SK-N-DZ (cell line): ENCODE measurements at regions not wholly inside any gene's neighbourhood (a gene's known extent, or its start where the extent isn't known, plus 50 kb on each side); places are given as distances from the start of the nearest gene placed in this dataset.
A peak's percentile ranks its signal among the peaks of the same experiment; 100 is the strongest.

Experiments
- DNase-seq: peaks from one replicate; pipeline ENCODE4 v3.0.0-alpha.2; 2015; ENCODE audit warnings: low spot score

DNA sequence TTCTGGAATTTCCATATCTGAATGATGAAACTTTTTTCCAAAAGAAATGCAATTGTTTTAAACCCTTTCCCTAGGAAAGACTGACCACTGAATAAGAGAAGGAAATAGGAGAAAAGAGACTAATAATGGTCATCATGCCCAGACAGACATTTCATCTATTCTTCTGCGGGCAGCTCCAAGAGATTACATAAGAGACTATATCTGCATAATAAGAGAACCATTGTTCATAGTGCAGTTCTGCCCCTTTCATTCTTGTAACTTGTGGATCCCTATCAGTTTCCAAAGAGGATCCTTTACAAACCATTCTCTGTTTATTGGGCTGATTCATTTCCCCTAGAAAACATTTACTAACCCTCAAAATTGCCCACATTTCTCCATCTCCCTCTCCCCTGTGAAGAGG lies 197.8 kb downstream of the FSCB start:
- no peak for DNase-seq

DNA sequence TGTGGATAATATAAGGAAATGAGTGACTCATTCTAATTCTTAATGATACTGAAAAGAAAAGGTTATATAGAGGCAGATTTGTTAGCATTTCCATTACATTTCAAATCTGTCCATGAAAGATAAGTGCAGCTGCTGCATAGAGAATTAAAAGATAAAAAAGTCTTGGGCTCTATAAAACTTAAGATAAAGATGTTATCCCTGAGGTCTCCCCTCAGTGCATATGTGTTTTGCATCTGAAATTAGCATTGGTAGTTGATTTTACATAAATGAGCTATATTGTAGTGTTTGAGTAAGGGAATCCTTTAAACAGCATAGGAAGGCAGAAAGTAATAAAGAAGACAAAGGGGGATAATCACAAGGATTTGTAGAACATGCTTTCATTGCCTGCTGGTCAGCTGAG lies 206.2 kb downstream of the FSCB start:
- no peak for DNase-seq

DNA sequence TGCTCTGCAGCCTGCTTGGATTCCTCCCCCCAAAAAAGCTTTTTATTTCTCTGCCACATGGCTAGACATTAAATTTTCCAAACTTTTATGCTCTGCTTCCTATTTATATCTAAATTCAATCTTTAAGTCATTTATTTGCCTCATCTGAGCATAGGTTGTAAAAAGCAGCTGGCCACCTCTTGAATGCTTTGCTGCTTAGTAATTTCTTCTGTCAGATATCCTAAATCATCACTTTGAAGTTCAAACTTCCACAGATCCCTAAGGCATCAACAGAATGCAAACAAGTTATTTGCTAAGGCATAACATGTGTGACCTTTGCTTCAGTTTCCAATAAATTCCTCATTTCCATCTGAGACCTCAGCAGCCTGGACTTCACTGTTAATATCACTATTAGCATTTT lies 209.6 kb downstream of the FSCB start:
- DNase-seq: no peak

DNA sequence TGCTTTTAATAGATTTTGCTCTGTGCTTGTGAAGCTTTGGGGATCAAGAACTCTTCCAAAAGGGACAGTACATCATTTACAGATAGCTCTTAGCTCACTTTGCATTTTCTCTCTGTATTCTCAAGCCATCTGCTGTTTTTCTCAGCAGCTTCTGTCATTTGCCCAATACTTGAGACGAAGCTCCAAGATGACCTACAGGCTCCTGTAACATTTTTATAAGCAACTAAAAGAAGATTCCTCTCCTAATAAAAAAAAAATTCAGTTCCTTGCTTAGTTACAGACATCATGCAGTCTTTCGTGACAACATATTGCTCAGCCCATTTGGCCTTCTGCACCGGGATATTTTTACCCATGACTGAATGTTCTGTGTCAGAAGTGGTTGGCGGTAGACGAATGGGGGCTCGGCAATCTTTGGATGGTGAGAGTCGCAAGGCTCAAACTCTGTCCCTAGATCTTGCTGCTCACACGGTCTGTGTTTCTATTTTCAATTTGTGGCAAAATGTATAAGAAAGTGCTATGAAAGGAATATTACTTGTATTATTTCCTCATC lies 215.6 kb downstream of the FSCB start:
- DNase-seq: no peak

DNA sequence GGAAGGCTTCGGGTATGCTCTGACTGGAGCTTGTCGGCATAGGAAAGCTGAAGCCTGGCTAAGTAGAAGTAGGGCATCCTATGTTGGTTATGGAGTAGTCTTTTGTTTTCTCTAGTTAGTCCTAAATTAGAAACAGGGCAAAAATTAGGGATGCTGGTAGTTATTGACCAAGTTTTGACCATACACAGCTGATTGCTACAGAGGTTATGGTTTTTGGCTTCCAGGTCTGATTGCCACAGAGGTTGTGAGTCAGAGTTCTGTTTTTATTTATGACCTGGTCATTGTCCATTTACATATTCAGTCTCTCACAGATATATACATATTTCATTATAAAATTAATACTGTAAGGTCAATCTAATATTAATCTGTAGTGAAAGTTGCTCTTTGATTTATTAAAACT lies 219.2 kb downstream of the FSCB start:
- no peak for DNase-seq

DNA sequence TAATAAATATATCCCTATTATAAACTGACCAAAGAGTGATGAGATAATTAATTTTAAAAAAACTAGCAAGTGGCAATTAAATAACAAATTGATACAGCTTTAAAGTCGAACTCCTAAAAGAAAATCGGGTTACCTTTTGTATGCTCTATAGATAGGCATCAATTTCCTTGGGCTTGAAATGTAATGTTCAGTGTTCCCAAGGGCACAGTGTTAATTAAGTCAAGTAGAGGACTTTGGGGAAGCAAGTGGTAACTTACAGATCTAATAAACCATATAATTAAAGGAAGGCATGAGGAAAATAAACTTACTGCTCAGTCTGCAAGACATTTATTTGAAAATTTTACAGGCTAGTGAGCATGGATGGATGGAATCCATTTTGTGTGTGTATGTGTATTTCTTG lies 220.9 kb downstream of the FSCB start:
- DNase-seq: no peak

DNA sequence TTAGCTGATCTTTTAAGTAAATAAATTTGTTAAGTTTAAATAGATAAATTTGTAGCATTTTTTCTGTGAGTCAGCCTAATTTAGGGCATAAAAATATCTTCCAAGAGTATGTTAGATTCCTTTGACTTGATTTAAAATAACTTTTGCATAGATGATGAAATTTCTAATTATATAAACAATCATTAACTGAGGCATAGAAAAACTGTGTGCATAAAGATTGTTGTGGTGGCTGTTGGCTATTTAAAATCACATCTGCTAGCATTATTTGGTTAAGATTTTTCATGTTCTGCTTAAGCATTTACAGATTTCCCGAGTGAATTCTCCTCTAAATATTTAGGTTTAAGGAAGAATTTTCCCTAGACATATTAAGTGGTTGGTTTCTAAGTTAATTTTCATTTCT lies 223.2 kb downstream of the FSCB start:
- no peak for DNase-seq

DNA sequence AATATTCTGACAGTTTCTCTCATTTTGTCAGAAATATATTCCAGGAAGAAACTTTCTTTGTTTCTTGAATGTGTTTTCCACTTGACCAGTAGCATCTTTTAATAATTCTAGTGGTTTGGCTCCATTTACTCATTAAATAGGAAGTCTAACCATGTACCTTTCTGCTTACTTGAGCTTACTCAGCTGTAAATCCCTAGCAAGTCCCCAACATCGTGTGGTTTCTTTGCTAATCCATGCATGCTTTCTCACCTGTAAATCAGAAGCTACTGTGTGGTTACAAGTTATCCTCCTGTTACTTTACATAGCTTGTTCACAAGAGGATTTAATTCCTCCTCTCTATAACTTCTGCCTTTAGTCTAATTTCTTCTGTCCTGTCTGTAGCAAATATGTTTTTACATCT lies 227.7 kb downstream of the FSCB start:
- no peak for DNase-seq

DNA sequence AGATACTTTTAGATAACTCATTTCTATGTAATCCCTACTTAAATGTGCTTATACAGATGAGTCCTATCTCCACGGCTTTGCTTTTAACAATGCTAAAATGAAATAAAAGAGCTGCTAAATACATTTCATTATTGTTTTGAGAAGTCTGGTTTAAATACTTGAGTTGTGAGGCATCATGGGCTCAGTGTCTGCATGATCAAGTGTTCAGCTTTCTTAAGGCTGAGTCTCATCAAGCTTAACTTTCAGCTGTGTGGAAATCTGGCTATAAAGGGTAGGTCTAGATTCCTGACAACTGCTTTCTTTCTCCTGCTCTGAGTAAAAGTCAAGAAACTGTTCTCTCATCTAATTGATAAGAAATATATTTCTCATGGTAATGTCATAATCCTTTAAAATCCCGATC lies 235.4 kb downstream of the FSCB start:
- DNase-seq: no peak

DNA sequence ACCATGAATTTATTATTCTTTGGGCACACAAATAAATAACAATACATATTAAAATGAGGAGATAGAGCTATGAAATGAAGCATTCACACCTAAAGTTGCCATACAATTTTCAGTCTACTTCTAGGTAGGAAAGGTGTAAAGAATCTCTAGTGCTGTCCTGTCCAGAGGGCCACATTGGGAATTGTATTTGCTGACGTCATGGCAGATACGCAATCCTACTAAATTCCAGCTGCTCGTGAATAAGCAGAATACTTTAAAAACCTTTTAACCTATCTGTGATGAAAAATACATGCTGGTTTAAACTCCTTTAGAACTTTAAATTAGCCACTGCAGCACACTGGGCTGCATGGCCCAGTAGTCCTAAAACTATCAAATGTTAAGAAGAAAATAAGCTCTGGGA lies 236.1 kb downstream of the FSCB start:
- DNase-seq: no peak

DNA sequence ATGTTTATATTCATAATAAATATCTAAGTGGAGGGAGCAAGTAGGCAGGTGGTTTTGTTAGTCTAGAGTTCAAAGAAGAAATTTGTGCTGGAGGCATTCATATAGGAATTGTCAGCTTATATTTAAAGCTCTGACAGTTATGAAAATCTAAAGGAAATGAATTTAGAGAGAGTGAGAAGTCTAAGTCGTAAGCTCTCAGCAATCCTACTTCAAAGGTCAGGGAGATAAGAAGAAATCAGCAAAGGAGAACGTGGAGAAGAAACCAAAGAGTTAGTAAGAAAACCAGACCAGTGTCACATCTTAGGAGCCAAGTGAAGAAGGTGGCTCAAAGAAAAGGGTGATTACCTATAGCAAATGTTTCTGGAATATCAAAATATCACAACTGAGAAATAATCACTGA lies 241.8 kb downstream of the FSCB start:
- no peak for DNase-seq

DNA sequence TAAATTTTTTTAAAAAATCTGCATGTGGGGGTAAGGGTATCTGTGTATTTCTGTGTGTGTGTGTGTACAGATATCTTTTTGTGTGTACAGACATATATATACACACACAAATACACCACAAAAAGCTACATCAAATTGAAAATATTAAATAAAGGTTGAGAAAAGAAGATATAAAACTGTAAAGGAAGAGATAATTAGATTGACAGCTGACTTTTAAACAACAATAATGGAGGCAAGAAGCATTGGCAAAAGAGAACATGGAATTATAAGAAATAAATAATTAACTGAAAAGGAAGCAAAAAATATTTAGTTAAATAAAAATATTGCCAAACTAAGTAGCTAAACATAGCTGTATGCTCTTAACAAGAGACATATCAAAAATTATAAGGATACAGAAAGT lies 291.4 kb downstream of the FSCB start:
- no peak for DNase-seq

DNA sequence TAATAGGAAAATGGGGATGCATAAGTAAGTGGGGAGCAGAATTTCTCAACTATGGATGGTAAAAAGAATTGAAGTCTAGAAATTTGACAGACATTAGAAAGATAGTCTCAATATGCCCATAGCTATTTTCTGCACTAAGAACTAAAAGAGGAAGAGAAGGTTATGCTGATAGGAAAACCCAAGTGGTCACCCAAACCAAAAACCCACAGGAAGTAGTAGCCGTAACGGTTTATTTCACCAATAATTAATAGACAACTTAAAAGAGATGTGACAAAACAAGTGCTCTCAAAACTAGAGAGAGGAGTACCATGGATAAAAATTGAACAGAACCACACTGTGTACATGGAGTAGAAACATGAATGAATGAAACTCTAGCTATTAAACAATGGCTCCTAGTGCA lies 295.4 kb downstream of the FSCB start:
- DNase-seq: no peak

DNA sequence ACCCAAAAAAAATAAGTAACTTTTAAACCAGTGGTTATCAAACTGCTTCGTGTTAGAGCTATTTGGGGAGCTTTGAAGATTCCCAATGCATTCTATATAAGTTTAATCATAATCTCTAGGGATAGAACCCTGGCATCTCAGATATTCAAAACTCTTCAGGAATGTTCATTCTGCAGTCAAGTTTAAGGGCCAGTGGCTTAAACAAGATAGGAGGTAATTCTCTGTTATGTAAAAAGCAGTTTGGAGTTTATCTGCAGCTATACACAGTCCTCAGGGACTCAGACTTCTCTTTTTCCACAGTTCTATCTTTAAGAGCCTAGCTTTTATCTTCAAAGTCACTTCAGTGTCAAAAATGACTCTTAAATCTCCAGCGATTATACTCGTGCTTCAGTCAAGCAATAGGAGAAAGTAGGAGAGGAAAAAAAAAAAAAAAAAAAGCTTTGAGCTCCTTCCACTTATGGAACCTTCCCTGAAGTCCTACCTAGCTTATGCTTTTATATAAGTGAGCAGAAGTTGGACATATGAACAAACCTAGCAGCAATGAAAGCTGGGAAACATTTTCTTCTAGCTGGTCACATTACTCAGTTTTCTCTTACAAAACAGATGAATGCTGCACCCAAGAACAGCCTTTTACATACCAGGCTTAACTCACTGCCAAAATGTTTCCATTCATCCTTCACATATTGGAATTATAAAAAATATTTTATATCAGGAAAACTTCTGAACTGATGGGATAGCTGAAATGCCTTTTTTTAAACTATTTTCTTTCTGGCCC lies 302.8 kb downstream of the FSCB start:
- no peak for DNase-seq

DNA sequence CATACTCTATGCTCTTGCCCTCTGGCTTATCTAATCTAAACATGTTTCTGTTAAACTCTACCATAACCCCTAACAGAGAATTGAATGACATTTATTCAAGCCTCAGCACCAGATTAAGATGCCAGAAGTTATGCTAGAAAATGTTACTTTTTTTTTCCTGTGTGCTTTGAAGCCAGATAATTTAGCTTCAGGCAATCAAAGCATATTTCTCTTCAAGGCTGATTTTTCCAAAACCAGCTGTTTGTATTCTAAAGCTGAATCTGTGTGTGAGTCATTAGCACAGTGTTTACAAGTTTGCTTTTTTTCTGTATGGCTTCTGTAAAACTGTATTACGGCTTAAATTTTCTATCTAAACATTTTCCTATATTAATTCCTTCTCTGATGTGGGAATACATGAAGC lies 326.1 kb downstream of the FSCB start:
- DNase-seq: no peak

DNA sequence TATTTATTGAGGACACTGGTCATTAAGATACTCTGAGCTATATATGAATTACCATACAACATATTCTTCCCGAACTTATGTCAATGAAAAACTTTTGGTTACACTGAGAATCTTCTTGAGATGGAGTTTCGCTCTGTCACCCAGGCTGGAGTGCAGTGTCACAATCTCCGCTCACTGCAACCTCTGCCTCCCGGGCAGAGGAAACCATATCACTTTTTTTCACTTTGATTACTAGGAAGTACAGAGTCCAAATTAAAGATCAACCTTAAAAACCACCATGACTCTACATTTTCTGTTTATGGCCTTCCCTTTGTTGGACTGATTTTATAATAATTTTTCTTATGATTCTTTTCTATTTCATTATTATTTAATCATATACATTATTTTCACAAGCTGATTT lies 336.5 kb downstream of the FSCB start:
- no peak for DNase-seq

DNA sequence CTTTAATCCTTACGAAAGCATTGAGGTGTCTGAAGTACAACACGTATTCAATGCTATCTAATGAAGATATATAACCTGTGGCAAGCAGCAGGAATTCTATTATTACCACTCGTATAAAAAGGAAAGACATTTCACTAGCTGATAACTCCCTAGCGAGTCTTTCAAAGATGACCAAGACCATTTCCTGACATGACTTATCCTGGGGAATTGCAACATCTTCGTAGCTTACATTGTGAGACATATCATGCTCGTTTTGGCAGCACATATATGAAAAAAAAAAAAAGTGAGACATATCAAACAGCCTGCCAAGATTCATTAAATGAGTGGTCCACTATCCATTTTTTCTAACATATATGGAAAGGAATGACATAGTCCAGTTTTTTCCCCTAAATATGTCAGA lies 337.0 kb downstream of the FSCB start:
- no peak for DNase-seq

DNA sequence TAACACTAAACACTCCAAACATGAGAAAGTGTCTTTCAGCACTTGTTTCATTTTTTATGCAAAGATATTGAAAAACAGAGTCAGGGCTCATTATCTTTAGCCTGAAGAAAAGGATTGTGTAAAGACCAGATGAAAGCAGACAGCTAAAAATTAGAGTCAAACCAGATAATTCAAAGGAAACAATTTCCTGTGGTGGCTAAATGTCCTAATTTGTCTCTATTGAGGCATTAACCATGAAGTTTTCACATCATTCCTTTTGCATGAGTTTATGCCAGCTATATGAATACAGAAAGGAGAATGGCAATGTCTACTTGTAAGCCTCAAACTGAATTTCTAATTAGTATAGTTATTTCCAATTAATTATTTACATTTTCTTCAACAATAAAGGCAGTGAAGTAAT lies 338.5 kb downstream of the FSCB start:
- DNase-seq: no peak

DNA sequence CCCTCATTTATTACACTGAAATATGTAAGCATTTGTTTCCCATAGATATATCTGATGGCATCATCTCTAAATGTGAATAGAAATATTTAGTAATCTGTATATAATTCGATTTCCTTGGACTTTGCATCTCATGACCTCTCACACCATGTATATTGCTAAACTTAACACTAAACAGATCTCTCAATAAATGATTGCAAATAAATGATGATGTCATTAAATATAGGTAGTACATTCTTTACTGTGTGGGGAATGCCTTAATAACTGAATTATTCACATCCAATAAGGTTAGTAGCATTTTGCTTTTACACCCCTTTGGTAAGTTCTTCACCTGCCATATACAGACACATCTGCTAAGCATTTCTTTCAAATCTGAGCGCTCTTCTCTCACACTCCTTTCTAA lies 340.5 kb downstream of the FSCB start:
- DNase-seq: no peak

DNA sequence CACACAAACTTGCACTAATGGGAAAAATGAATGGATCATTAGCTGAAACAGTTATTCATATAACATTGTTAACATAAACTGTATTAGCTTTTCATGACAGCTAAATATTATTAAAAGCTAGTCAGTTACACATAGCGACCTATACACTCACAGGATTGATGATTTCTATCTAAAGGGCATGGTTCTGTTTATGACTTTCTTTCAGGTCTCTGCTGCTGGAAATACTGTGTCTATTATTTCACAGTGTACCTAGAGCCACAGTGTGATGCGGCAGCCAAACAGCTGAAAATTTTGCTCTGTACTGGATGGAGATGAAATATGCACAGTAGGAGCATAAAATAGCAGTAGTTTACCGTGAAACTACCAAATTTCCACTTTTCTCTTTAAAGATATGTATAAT lies 341.1 kb downstream of the FSCB start:
- no peak for DNase-seq

DNA sequence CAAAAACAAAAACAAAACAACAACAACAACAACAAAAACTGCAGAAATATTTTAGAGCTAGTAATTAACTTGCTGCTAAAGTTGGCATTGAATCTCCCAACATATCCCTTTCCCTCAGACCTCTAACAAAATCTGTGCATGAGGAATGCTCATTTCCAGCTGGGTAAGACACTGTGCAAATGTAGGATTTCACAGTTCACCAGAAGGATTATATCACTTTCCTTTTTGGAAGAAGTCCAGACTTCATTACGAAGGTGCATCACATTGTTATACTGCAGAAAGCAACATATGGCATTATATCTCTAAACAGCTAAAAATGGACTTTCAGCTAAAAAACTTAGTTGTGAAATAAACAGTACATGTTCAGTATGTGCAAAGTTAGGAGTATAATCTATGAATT lies 341.8 kb downstream of the FSCB start:
- no peak for DNase-seq

DNA sequence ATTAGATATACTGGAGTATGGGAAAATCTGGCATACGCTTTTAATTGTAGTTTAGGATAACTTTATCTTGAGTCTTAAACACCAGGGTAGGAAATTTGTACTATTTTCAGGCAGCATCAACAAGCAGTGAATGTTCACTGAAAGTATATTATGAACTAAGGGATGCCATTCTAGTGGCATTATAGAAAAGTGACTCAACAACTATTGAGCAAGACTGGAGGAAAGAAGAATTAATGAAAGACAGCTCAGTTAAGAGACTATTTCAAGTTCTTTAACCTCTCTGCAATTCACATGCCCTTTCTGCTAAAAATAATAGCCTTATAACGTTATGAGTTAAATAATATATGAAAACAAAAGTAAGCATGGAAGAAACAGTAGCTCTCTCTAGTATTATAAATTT lies 343.1 kb downstream of the FSCB start:
- DNase-seq: no peak

DNA sequence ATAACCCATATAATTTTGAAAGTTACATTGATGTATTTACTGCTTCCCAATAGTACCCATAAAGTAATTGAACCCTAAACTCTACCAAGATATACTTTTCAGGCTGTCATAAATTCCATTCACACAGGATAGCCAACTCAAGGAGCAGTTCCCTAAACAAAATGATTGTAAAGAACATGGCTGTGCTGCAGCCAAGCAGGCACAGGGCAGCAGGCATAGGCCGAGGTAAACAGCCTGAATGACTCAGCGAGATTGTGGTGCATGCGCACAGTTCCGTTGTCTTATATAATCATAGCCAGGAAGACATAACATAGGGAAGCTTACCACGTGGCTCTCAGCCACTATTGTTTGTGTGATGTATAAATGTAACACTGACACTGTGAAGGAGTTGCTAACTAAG lies 344.9 kb downstream of the FSCB start:
- DNase-seq: peak; percentile 9

DNA sequence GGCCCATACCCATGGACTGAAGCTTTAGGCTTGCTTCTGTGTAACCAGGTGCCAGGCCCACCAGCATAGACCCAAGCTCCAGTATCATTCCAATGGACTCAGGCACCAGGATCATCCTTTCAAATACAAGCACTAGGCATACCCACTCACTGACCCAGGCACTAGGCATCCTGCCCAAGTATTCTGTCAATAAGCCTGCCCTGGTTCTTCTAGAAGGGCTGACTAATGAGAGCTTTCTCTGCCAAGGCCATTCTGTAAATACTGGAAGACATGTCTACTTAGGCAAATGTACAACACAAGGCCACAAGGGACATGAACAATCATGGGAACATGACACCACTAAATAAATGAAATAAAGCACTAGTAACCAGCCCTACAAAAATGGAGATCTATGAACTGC lies 352.2 kb downstream of the FSCB start:
- DNase-seq: no peak
